ENCODE measurements at regions not wholly inside any gene's neighbourhood (a gene's known extent, or its start where the extent isn't known, plus 50 kb on each side); places are given as distances from the start of the nearest gene placed in this dataset.
"Not testable (repeated sequence)": the region's sequence is repeated elsewhere in the genome, so short reads cannot be mapped to it uniquely, and the experiment has no call there.

GRCh38 chr6:71681234-71681867, 205.0 kb upstream of the RIMS1 start:
- Histone ChIP-seq H3K36me3 (ENCODE audit: insufficient read depth, low read length) (no peaks in the 10 kb centered on the region), H3K9me3 (ENCODE audit: low read length) (no peaks in the 10 kb centered on the region), H3K27me3 (ENCODE audit: control insufficient read depth in 1 of 2, insufficient read depth in 2 of 2, low read length in 2 of 2) (no peaks in the 10 kb centered on the region), H3K27ac (ENCODE audit: low read depth, low read length) (no peak overlapping the region), H3K9ac (ENCODE audit: low read length) (no peak overlapping the region), H3K4me3 (ENCODE audit: low read depth in 1 of 2, low read length in 2 of 2) (no peak overlapping the region), H3K4me1 (ENCODE audit: insufficient read depth, low read length) (no peaks in the 10 kb centered on the region)

DNA sequence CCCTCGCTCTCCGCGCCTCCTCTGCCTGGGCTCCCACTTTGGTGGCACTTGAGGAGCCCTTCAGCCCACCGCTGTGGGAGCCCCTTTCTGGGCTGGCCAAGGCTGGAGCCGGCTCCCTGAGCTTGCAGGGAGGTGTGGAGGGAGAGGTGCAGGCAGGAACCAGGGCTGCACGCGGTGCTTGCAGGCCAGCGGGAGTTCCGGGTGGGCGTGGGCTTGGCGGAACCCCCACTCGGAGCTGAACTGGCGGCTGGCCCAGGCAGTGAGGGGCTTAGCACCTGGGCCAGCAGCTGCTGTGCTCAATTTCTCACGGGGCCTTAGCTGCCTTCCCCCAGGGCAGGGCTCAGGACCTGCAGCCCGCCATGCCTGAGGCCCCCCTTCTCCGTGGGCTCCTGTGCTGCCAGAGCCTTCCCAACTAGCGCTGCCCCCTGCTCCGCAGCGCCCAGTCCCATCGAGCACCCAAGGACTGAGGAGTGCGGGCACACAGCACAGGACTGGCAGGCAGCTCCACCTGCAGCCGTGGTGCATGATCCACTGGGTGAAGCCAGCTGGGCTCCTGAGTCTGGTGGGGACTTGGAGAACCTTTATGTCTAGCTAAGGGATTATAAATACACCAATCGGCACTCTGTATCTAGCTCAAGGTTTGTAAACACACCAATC, 200.2 kb upstream of the RIMS1 start:
- H3K27ac ChIP-seq (ENCODE audit: low read depth, low read length); H3K9ac ChIP-seq (ENCODE audit: low read length); H3K4me3 ChIP-seq (ENCODE audit: low read depth in 1 of 2, low read length in 2 of 2); H3K27me3 ChIP-seq (ENCODE audit: control insufficient read depth in 1 of 2, insufficient read depth in 2 of 2, low read length in 2 of 2); H3K4me1 ChIP-seq (ENCODE audit: insufficient read depth, low read length); H3K36me3 ChIP-seq (ENCODE audit: insufficient read depth, low read length); H3K9me3 ChIP-seq (ENCODE audit: low read length): not testable (repeated sequence)

- H3K9me3 ChIP-seq (ENCODE audit: low read length), result no peaks in the 10 kb centered on the region
- no peaks in the 10 kb centered on the region for H3K36me3 ChIP-seq (ENCODE audit: insufficient read depth, low read length)
- no peak overlapping the region for H3K4me3 ChIP-seq (ENCODE audit: low read depth in 1 of 2, low read length in 2 of 2)
- H3K27ac ChIP-seq (ENCODE audit: low read depth, low read length), result no peak overlapping the region
- H3K27me3 ChIP-seq (ENCODE audit: control insufficient read depth in 1 of 2, insufficient read depth in 2 of 2, low read length in 2 of 2), result no peaks in the 10 kb centered on the region
- no peak overlapping the region for H3K9ac ChIP-seq (ENCODE audit: low read length)
- H3K4me1 ChIP-seq (ENCODE audit: insufficient read depth, low read length), result no peaks in the 10 kb centered on the region
These were observed 187.6 kb upstream of the RIMS1 start for GRCh38 chr6:71698702-71699101.

DNA sequence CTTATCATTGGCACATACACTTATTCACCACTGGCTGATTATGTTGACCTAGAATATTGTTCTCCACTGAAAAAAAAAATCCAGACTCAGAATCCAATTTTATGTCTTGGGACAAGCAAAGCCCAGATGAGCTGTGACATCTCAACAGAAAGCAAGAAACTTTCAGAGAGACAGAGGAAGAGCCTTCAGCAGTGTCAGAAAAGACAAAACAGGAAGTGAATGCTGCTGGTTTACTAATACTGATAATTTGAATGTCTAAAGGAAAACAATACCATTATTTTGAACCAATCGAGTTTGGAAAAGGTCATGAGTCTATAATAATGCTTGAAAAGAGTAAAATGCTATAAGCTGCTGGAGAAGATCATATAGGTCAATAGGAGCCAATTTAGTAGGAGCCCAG, 179.8 kb upstream of the RIMS1 start:
- Histone ChIP-seq H3K9me3 (ENCODE audit: low read length) (no peaks in the 10 kb centered on the region), H3K4me3 (ENCODE audit: low read depth in 1 of 2, low read length in 2 of 2) (no peak overlapping the region), H3K27me3 (ENCODE audit: control insufficient read depth in 1 of 2, insufficient read depth in 2 of 2, low read length in 2 of 2) (no peaks in the 10 kb centered on the region), H3K4me1 (ENCODE audit: insufficient read depth, low read length) (no peaks in the 10 kb centered on the region), H3K27ac (ENCODE audit: low read depth, low read length) (no peak overlapping the region), H3K9ac (ENCODE audit: low read length) (no peak overlapping the region), H3K36me3 (ENCODE audit: insufficient read depth, low read length) (no peaks in the 10 kb centered on the region)

DNA sequence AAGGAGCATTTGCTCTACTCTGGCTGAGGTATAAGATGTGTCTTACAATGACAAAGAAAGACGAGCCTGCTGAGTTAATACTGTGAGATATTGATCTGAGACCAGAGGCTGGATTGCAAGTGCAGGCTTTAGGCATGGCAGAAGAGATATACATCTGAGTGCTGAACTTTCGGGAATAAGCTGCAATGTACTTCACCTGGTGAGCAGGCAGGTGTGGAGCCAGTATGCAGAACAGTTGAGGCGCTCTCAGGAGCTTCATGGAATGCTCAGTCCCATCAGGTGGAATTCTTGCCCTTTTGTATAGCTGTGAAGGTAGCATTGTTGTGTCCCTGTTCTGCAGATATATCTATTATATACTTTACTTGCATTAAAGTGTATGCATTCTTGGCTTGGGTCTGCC, 179.3 kb upstream of the RIMS1 start:
- H3K9ac ChIP-seq (ENCODE audit: low read length), result no peak overlapping the region
- H3K36me3 ChIP-seq (ENCODE audit: insufficient read depth, low read length), result no peaks in the 10 kb centered on the region
- no peak overlapping the region for H3K27ac ChIP-seq (ENCODE audit: low read depth, low read length)
- no peaks in the 10 kb centered on the region for H3K4me1 ChIP-seq (ENCODE audit: insufficient read depth, low read length)
- H3K9me3 ChIP-seq (ENCODE audit: low read length), result no peaks in the 10 kb centered on the region
- H3K27me3 ChIP-seq (ENCODE audit: control insufficient read depth in 1 of 2, insufficient read depth in 2 of 2, low read length in 2 of 2), result no peaks in the 10 kb centered on the region
- H3K4me3 ChIP-seq (ENCODE audit: low read depth in 1 of 2, low read length in 2 of 2), result no peak overlapping the region

- no peak overlapping the region for H3K9ac ChIP-seq (ENCODE audit: low read length)
- no peak overlapping the region for H3K4me3 ChIP-seq (ENCODE audit: low read depth in 1 of 2, low read length in 2 of 2)
- no peaks in the 10 kb centered on the region for H3K9me3 ChIP-seq (ENCODE audit: low read length)
- H3K4me1 ChIP-seq (ENCODE audit: insufficient read depth, low read length), result no peaks in the 10 kb centered on the region
- no peak overlapping the region for H3K27ac ChIP-seq (ENCODE audit: low read depth, low read length)
- no peaks in the 10 kb centered on the region for H3K27me3 ChIP-seq (ENCODE audit: control insufficient read depth in 1 of 2, insufficient read depth in 2 of 2, low read length in 2 of 2)
- no peaks in the 10 kb centered on the region for H3K36me3 ChIP-seq (ENCODE audit: insufficient read depth, low read length)
These were observed 165.6 kb upstream of the RIMS1 start for GRCh38 chr6:71720705-71721104.

GRCh38 chr6:71721642-71722041, 164.7 kb upstream of the RIMS1 start:
- no peak overlapping the region for H3K27ac ChIP-seq (ENCODE audit: low read depth, low read length)
- no peak overlapping the region for H3K4me3 ChIP-seq (ENCODE audit: low read depth in 1 of 2, low read length in 2 of 2)
- no peak overlapping the region for H3K9ac ChIP-seq (ENCODE audit: low read length)
- H3K4me1 ChIP-seq (ENCODE audit: insufficient read depth, low read length), result no peaks in the 10 kb centered on the region
- H3K27me3 ChIP-seq (ENCODE audit: control insufficient read depth in 1 of 2, insufficient read depth in 2 of 2, low read length in 2 of 2), result no peaks in the 10 kb centered on the region
- H3K9me3 ChIP-seq (ENCODE audit: low read length), result no peaks in the 10 kb centered on the region
- H3K36me3 ChIP-seq (ENCODE audit: insufficient read depth, low read length), result no peaks in the 10 kb centered on the region

- Histone ChIP-seq H3K4me3 (ENCODE audit: low read depth in 1 of 2, low read length in 2 of 2) (no peak overlapping the region), H3K9me3 (ENCODE audit: low read length) (no peaks in the 10 kb centered on the region), H3K27ac (ENCODE audit: low read depth, low read length) (no peak overlapping the region), H3K27me3 (ENCODE audit: control insufficient read depth in 1 of 2, insufficient read depth in 2 of 2, low read length in 2 of 2) (no peaks in the 10 kb centered on the region), H3K36me3 (ENCODE audit: insufficient read depth, low read length) (no peaks in the 10 kb centered on the region), H3K4me1 (ENCODE audit: insufficient read depth, low read length) (no peaks in the 10 kb centered on the region), H3K9ac (ENCODE audit: low read length) (no peak overlapping the region)
These were observed 163.6 kb upstream of the RIMS1 start for GRCh38 chr6:71722736-71723135.

- H3K27ac ChIP-seq (ENCODE audit: low read depth, low read length), result no peak overlapping the region
- H3K27me3 ChIP-seq (ENCODE audit: control insufficient read depth in 1 of 2, insufficient read depth in 2 of 2, low read length in 2 of 2), result no peaks in the 10 kb centered on the region
- no peak overlapping the region for H3K4me3 ChIP-seq (ENCODE audit: low read depth in 1 of 2, low read length in 2 of 2)
- H3K4me1 ChIP-seq (ENCODE audit: insufficient read depth, low read length), result no peaks in the 10 kb centered on the region
- H3K36me3 ChIP-seq (ENCODE audit: insufficient read depth, low read length), result no peaks in the 10 kb centered on the region
- H3K9ac ChIP-seq (ENCODE audit: low read length), result no peak overlapping the region
- no peaks in the 10 kb centered on the region for H3K9me3 ChIP-seq (ENCODE audit: low read length)
These were observed 161.8 kb upstream of the RIMS1 start for GRCh38 chr6:71724456-71725125.

DNA sequence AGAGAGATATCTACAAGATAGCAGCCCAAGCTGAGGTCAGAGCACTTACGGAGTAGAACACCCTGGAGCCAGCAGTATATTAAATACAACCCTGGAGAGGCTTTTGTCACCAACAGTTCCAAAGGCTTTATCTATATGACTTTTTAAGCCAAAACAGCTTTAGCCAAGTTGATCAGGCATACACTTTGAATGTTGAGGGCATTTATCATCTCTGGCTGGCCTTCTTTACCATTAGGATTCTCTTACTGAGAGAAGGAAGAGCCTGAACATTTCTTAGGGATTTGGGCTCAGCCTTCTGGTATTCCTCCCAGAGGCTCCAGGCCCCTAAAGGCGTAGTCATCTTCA, 161.3 kb upstream of the RIMS1 start:
- H3K4me3 ChIP-seq (ENCODE audit: low read depth in 1 of 2, low read length in 2 of 2), result no peak overlapping the region
- H3K36me3 ChIP-seq (ENCODE audit: insufficient read depth, low read length), result no peaks in the 10 kb centered on the region
- no peaks in the 10 kb centered on the region for H3K4me1 ChIP-seq (ENCODE audit: insufficient read depth, low read length)
- H3K27me3 ChIP-seq (ENCODE audit: control insufficient read depth in 1 of 2, insufficient read depth in 2 of 2, low read length in 2 of 2), result no peaks in the 10 kb centered on the region
- H3K27ac ChIP-seq (ENCODE audit: low read depth, low read length), result no peak overlapping the region
- no peaks in the 10 kb centered on the region for H3K9me3 ChIP-seq (ENCODE audit: low read length)
- H3K9ac ChIP-seq (ENCODE audit: low read length), result no peak overlapping the region

GRCh38 chr6:71726121-71726520, 160.2 kb upstream of the RIMS1 start:
- H3K9ac ChIP-seq (ENCODE audit: low read length), result no peak overlapping the region
- H3K27me3 ChIP-seq (ENCODE audit: control insufficient read depth in 1 of 2, insufficient read depth in 2 of 2, low read length in 2 of 2), result no peaks in the 10 kb centered on the region
- H3K4me1 ChIP-seq (ENCODE audit: insufficient read depth, low read length), result no peaks in the 10 kb centered on the region
- H3K9me3 ChIP-seq (ENCODE audit: low read length), result no peaks in the 10 kb centered on the region
- no peaks in the 10 kb centered on the region for H3K36me3 ChIP-seq (ENCODE audit: insufficient read depth, low read length)
- H3K27ac ChIP-seq (ENCODE audit: low read depth, low read length), result no peak overlapping the region
- H3K4me3 ChIP-seq (ENCODE audit: low read depth in 1 of 2, low read length in 2 of 2), result no peak overlapping the region

Measured in muscle layer of colon (tissue), 2 donors.